ENCODE measurements at regions not wholly inside any gene's neighbourhood (a gene's known extent, or its start where the extent isn't known, plus 50 kb on each side); places are given as distances from the start of the nearest gene placed in this dataset.
"Not testable (repeated sequence)": the region's sequence is repeated elsewhere in the genome, so short reads cannot be mapped to it uniquely, and the experiment has no call there.

DNA sequence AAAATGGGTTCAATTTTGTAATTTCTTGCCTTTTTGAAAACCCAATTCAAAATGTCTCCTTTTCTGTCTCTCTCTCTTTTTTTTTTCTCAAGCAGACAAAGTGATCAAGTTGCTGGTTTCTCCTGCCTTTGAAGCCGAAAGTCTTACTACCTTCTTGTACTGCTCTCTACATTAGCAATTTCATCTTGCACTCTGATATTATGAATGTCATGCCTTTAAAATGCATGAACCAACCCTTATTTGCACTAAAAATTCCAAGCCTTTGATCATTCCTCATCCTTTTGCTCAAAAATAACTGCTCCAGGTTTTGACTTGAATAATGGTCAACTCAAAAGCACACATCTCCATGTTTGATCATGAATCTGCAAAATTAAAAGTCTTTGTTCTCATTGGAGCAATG, 125.2 kb downstream of the CETN3 start:
- no peak for DNase-seq

DNA sequence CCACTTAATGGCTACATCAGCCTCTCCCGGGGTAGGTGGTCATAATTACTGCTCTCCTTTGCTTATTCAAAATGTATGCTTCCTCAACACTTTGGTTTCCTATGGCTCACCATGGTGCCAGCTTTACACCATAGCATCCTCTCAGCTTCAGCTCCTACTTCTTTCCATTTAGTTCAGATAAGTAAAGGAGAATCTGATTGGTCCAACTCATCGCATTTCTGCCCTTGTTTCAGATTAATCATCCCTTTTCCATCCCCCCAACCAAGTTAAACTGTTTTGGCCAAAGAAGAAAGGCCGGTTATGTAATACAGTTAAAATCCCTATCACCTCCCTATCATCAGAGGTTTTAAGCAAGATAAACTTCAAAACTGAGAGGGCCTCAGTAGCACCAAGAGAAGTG, 130.5 kb downstream of the CETN3 start:
- no peak for DNase-seq

DNA sequence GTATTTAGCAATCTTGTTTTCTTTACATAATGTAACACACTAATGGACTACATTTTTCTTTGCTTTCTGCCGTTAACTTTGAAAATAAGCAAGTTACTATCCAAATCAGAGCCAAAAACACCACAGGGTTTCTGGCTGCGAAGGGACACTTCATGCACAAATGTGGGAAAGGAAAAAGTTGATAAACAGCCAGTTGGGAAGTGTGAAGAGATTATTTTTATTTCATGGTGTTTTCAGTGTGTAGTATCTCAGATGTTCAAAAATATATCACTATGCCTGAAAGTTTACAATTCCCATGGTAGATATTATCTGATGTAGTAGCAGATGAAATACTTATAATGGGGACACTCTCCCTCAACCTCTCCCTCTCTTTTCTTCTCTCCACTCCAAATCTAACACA, 135.3 kb downstream of the CETN3 start:
- DNase-seq: no peak

DNA sequence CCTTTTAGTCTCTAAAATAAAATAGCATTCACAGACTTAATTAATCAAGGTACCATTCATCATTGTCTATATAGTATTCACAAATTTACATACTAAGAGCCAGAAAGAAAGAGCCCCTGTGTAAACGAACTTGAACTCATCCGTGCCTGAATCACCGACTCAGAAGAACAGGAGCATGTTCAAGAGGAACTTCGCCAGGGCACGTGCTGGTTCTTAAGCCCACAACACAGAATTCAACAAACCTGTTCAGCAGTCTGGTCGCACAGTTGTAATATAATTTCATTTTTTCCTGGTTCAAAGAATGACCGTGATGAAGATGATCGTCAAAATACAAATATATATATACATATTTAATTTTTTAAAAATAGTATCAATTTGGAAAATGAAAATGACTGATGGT, 141.9 kb downstream of the CETN3 start:
- no peak for DNase-seq

DNA sequence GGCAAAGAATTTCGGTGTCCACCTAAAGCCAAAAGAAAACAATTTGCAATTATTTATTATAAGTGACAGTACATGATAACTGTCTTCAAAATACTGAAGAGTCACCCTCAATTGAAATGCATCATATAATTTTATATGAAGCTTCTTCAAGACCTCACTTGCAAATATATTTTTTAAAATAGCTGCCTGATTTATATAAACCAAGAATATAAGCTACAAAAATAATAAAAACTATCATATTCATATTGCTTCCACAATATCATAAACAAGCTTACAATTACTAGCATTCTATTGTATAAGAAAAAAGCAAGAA, 144.1 kb downstream of the CETN3 start:
- no peak for DNase-seq

DNA sequence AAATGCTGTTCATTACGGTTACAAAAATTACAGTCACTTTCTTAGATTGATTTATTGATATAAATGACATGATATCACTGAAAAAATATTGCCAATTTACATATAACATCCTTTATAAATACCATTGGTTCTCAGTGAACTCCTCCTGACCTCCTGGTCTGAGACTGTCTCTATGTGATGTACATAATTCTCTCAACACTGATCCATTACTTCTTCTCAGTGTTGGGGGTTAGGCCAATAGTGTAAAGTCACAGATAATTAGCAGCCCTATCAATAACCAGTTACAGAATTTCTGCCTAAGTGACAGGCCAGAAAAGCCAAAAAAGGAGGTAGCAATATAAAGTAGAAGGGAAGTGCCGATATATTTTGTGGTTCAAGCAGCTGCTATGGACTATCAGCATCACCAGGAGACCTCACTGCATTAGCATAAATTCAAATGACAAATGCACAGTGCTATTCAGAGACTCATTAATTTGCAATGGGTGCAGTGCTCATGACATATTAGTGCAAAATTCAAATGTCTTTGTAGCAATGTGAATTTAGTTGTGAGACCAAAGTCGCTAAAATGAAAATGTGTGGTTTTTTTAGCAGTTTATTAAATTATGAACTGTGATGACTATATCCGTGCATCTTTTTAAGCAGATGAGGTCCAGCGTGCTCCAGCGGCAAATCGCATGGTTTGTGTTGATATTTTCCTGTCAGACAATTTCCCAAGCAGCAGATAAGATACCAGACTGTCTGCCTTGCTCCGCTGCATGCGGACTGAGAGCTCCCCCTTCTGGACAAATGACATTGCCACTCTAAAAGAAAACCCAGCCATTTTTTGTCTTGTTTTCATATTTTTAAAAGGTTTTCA, 144.6 kb downstream of the CETN3 start:
- peak; percentile 13 for DNase-seq

DNA sequence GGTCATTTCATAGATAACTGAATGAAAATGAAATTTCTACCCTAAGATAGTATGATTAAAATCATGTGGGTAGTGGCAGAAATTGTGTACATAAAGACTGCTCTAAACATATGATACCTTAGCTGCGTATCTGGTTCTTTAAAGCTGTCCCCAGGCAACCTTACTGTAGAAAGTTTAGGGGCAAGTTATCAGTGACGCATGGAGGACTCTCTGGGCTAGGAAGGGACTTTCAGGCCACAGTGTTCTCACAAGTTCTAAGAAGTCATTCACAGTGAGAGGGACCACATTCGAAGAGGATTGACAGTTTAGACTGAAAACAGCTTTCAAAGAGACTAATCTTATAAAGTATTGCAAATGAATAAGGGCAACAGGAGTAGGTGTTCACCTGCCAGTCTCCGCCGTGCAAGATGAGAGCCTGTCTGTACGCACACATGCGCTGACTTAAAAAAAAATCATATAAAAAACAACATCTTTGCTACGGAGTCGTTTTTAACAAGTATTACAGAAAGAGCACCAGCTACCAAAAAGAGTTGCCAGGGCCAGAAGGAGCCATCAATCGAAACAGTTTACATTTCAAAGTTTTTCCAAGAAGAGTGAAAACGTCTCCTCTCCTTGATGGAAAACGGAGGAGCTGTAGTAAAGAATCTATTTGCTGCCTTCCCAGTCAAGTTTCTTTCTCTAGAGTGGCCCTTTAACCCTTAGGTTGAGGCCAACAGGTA, 146.3 kb downstream of the CETN3 start:
- DNase-seq: no peak

DNA sequence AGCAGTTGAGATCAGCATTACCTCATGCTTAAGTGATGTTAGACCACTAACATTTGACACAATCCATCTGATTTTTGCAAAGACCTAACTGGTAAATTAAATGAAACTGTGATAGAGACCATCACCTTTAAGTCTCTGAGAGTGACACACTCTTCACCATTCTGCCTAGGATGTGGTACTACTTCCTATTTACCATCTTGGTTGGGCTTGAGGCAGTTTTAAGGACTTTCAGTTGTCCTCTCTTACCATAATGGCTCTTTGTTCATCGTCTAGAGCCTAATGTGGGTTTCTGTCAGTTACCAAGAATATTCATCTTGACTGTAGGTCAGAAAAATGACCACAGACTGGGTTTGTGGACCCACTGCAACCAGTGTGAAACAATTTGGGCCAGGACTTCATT, 158.1 kb downstream of the CETN3 start:
- no peak for DNase-seq

DNA sequence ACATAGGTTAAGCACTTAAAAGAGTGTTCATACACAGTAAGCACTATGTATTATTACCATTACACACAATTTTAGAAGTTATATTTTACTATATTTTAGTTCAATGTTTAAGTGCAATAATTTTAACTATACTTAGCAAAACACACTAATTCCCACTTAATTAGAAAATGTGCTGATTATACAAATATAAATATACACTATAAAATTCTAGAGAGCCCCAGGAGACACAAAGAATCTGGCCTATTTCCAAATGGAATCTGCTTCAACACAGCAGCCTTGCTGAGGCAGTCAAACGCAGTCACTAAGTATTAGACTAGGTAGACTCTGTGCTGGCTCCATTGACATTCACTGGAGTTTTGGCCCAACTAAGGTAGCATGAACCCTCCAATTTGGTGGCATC, 160.9 kb downstream of the CETN3 start:
- no peak for DNase-seq

DNA sequence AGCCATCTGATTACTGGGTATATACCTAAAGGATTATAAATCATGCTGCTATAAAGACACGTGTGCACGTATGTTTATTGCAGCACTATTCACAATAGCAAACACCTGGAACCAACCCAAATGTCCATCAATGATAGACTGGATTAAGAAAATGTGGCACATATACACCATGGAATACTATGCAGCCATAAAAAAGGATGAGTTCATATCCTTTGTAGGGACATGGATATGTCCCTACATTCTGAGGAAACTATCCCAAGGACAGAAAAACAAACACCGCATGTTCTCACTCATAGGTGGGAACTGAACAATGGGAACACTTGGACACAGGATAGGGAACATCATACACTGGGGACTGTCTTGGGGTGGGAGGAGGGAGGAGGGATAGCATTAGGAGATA, 165.7 kb downstream of the CETN3 start:
- not testable (repeated sequence) for DNase-seq

DNA sequence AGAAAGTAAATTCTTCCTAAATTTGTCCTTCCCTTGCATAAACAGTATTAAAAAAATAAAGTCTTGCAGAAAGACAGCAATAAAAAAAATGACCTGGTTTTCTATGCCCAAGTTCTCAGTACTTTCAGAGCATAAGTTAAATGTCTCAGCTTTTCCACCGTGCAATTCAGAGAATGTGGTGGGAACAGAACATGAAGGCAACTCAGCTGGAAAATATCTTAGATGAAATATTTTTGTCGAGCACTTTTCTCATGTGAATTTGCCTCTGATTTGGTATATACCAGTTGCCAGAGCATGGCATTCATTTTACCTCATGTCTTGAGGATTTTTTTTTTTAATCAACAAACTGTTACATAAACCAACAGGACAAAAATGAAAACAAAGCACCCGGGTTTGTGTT, 176.1 kb downstream of the CETN3 start:
- DNase-seq: no peak

DNA sequence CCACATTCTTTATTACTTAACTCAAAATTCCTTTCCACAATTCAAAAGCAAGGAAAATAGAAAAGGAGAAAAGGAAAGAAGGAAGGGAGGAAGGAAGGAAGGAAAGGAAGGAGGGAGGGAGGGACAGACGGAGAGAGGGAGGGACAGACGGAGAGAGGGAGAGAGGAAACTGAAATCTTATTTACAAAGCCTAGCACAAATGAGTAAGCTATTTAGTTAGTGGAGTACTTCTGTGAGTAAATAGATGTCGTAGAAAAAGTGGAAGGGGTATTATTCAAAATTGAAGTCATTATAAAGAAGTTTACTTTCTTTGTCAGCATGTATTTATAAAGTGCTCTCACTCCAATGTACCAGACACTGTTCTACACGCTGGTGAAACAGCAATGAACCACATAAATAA, 177.9 kb downstream of the CETN3 start:
- no peak for DNase-seq

DNA sequence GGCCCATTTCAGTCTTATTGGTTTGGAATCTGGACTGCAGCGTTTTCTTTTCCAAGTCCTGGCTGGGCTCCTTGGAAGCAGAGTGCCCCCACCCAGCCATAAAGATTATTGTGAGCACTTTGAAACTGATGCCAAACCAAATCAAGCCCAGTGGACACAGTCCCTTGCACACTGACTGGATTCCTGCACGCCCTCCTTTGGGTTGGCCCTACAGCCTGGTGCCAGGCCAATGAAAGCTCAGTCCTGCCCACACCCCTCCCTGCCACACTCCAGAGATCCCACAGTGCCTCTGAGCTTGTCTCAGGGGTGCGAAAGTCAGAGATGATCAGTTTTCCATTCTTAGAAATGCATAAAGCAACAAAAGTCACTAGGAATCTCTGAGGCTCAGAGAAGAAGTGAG, 181.9 kb downstream of the CETN3 start:
- DNase-seq: no peak

DNA sequence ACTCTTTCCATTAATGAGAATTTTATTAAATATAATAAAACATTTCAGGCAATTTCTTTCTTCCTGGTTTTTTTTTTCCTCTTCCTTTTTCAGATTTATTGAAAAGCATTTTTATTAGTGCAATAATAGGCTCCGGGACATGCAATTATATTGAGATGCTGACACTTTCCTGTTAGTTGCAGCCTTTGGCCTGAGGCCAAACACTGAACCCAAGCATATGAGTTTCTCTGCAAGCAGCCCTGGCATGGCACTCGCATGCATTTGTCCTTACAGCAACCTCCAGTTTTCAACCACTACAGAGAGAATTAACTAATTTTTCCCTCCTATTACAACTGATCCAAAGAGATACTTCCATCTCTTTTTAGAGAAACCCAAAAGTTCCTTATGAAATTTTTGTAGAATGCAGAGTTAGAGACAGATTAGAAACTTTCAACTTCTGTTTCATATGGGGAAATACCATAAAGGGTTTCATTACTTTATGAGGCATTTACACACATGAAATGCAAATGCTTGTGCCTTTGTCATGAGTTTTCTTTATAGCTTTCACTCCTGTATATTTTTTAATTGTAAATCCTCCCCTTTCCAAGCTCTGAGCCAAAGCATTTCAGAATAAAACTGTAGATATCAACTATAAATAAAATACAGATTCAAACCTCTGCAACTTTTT, 183.0 kb downstream of the CETN3 start:
- DNase-seq: no peak

DNA sequence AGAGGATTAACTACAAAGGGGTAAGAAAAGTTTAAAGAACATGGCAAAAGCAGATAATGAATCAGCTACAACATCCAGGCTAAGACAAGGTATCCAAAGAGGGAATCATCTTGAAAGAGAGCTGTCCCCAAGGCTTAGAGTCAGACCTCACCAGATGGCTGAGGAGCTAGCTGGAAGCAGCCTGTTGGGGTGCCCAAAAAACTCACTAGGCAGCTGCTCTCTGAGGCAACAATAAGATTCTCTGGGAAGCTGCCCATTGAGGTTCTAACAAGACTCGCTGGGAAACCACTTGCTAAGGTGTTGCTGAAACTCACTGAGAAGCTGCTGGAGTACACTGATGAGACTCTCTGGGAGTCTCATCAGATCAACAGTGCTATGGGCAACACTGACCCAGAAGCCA, 185.2 kb downstream of the CETN3 start:
- DNase-seq: no peak

DNA sequence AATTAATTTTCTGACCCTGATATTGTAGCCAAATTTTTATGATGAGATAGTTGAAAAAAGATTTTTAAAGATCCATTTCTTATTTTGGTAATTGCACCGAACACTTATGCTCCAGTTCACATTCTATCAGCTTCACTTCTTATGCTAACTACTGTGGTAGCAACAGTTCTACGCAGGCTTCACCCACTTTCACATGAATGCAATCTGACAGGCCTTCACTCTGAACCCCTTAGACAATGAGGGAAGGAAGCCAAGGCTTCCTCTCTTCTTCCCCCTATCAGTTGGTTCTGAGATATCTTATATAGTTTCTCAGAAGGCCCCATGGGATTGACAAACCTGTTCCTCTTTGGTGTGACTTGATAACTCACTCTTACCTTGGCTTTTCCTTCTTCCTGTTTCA, 185.8 kb downstream of the CETN3 start:
- no peak for DNase-seq

DNA sequence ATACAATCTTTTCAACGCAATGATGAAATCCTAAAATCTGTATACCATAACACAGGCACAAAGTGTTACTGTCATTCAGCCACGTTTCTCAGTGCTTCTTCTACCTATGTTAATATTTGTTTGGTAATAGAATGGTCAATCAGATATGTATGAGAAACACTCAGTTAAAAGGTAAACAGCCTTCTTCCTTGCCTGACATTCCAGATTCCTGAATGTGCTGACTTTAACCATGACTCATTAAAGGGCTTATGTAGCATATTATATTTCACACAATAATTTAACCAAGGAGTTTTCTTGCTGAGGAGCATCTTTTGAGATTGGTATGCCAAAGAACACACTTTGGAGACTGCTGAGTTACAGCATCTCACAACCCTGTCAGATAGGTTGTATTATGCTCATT, 187.6 kb downstream of the CETN3 start:
- no peak for DNase-seq

DNA sequence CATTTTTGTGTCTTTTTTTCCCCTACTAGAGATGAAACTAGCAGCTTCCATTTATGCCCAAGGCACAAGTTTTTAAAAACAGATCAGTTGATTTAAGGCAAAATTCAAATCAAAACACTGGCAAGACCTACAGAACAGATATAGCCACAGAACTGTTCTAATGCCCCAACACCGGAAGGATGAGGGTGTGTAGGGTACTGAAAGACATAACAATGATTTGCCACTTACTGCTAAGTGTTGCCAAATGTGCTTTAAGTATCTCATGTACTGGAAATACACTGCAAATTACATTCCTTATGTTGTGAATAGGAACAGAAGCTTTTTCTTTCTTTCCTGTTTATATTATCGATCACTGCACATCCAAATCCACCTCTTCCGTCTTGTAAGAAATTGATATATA, 189.0 kb downstream of the CETN3 start:
- no peak for DNase-seq

DNA sequence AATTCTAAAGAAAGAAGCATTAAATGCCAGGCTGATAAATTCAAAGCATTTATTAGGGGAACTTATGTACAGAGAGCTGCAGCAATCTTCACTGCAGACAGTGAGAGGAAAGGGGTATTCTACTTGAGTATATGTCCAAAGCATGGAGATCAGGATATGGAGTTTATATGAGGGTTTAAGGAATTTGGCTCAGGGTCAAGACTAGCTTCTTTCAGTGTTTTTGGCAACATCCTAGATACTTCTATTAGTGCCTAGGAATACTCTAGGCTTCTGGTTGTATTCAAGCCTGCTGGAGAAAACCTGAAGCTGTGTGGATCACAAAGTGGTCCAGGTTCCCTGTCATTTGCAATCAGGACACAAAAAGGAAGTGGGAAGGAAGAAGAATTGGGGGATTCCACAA, 194.6 kb downstream of the CETN3 start:
- no peak for DNase-seq

DNA sequence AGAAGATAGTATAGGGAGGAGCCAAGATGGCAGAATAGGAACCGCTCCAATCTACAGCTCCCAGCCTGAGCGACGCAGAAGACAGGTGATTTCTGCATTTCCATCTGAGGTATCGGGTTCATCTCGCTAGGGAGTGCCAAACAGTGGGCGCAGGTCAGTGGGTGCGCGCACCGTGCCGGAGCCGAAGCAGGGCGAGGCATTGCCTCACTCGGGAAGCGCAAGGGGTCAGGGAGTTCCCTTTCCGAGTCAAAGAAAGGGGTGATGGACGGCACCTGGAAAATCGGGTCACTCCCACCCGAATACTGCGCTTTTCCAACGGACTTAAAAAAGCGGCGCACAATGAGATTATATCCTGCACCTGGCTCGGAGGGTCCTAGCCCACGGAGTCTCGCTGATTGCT, 201.2 kb downstream of the CETN3 start:
- DNase-seq: not testable (repeated sequence)

DNA sequence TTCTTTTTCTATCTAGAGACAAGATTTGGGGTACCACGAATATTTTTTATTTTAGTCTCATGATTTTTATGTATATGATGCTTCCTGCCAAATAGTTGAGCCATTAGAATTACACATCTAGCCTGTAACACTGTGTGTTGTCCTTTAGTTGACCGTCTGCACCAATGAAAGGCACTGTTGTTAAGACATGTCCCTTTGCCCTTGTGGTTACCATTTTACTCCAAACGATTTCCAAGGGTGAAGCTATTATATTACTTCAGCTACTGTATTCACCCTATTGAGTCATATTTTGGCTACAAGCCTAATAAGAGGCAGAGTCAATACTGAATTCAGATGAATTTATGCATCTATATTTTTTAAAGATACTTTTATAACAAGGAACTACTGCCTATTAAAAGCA, 207.6 kb downstream of the CETN3 start:
- no peak for DNase-seq

DNA sequence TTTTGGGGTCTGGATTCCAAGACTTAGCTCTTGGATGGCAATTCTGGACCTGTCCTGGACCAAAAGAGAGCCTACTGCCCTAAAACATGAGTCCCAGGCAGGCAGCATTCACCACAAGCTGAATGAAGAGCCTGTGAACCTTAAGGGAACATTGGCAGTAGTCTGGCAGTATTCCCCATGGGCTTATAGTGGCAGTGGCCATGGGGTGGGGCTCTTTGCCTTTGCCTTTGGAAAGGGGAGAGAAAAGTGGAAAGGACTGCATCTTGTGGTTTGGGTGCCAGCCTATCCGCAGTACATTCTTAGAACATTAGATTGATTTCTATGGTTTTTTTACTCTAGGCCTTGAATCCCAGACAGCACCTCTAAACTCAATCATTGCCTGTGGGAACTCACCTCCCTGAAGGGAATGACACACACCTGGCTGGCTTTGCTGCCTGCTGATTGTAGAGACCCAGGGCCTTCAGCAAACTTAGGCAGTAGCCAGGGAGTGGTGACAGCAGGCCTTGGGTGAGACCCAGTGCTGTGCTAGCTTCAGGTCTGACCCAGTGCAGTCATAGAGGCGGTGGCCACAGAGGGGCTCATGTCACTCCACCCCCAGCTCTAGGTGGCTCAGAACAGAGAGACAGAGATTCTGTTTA, 216.3 kb downstream of the CETN3 start:
- no peak for DNase-seq

DNA sequence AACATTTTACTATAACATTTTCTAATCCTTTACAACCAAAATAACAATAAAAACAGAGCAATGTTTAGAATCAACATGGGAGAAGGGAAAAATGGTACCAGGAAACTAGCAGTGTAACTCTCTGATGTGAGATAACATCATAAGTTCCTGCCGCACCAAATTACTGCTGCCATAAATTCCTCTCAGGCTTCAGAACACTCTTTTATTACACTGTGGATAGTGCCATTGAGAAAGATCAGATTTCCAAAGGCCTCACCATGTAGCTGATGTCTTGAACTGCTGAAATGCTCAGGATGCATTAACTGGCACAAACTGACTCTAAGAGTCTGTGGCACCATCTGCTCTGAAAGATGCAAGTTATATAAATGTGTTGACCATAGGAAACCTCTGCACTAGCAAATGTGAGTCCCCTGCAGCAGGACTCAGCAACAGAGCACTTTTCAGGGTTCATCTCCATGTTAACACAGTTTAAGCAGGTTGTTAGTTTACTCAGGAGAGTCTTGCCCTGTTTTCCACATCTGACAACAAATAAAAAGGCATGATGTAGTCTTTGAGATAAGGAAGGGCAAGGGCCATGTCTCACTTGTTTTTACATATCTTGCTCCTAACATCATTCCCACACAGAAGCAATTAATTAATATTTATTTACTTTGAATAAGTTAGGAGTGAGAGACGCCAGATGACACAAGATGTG, 218.1 kb downstream of the CETN3 start:
- no peak for DNase-seq

Data from effector CD8-positive, alpha-beta T cell (primary cell).